GM23338 (cell line): ENCODE measurements at regions not wholly inside any gene's neighbourhood (a gene's known extent, or its start where the extent isn't known, plus 50 kb on each side); places are given as distances from the start of the nearest gene placed in this dataset.

Experiments
- ATAC-seq: fragments of 200-7000 bp; cut with Tn5 transposase; 3 replicates; pipeline ENCODE4 v1.9.1; 2020
- DNase-seq: peaks from one replicate; pipeline ENCODE4 v3.0.0-alpha.2; 2015; ENCODE audit warnings: low spot score
- H2AFZ ChIP-seq: fragments of 200-600 bp; sonication (generic); 2 replicates; pipeline ENCODE4 v1.8.0; 2016; ENCODE audit warnings: antibody characterized with exemption, mild to moderate bottlenecking, moderate library complexity
- H3F3A ChIP-seq: fragments of 200-600 bp; sonication (generic); replicated peaks from 2 replicates; pipeline ENCODE4 v1.8.0; 2017; ENCODE audit warnings: antibody characterized with exemption, mixed run types, low read depth
- H3K27ac ChIP-seq: fragments of 200-600 bp; sonication (generic); 2 replicates; pipeline ENCODE4 v1.6.1; 2016; ENCODE audit warnings: low read depth
- H3K27me3 ChIP-seq: fragments of 200-600 bp; sonication (generic); 2 replicates; pipeline ENCODE4 v1.8.0; 2016; ENCODE audit warnings: mild to moderate bottlenecking, mixed run types, moderate library complexity; ENCODE audit not compliant: insufficient read depth
- H3K36me3 ChIP-seq: fragments of 200-600 bp; sonication (generic); 2 replicates; pipeline ENCODE4 v1.8.0; 2016; ENCODE audit warnings: mild to moderate bottlenecking; ENCODE audit not compliant: insufficient read depth
- H3K4me1 ChIP-seq: fragments of 200-600 bp; sonication (generic); 2 replicates; pipeline ENCODE4 v1.8.0; 2016; ENCODE audit warnings: mild to moderate bottlenecking, moderate library complexity; ENCODE audit not compliant: insufficient read depth
- H3K4me2 ChIP-seq: fragments of 200-600 bp; sonication (generic); 2 replicates; pipeline ENCODE4 v1.7.1; 2017; ENCODE audit warnings: mixed run types
- H3K4me3 ChIP-seq: fragments of 200-600 bp; sonication (generic); 2 replicates; pipeline ENCODE4 v1.6.1; 2016; ENCODE audit warnings: mixed run types
- H3K79me2 ChIP-seq: fragments of 200-600 bp; sonication (generic); replicated peaks from 2 replicates; pipeline ENCODE4 v1.8.0; 2017; ENCODE audit warnings: mild to moderate bottlenecking; ENCODE audit not compliant: insufficient read depth
- H3K9me2 ChIP-seq: fragments of 200-600 bp; sonication (generic); 2 replicates; pipeline ENCODE4 v1.8.0; 2017; ENCODE audit not compliant: insufficient read depth
- H4K20me1 ChIP-seq: fragments of 200-600 bp; sonication (generic); replicated peaks from 2 replicates; pipeline ENCODE4 v1.8.0; 2017; ENCODE audit warnings: mild to moderate bottlenecking; ENCODE audit not compliant: insufficient read depth
- H3K27ac Mint-ChIP-seq: 2 replicates; pipeline ENCODE4 v1.8.0; 2020; ENCODE audit warnings: inconsistent platforms, mild to moderate bottlenecking, moderate library complexity, mixed read lengths
- H3K27me3 Mint-ChIP-seq: 3 replicates; pipeline ENCODE4 v1.8.0; 2022; ENCODE audit warnings: low read depth, mild to moderate bottlenecking, moderate library complexity, mixed read lengths, inconsistent platforms; ENCODE audit not compliant: insufficient read depth, poor library complexity
- H3K36me3 Mint-ChIP-seq: 3 replicates; pipeline ENCODE4 v1.8.0; 2021; ENCODE audit warnings: low read depth, mild to moderate bottlenecking, inconsistent platforms, moderate library complexity, mixed read lengths
- H3K4me1 Mint-ChIP-seq: 3 replicates; pipeline ENCODE4 v1.8.0; 2020; ENCODE audit warnings: mild to moderate bottlenecking, inconsistent platforms, mixed read lengths
- H3K4me3 Mint-ChIP-seq: 3 replicates; pipeline ENCODE4 v1.8.0; 2021; ENCODE audit warnings: moderate library complexity, mild to moderate bottlenecking, inconsistent platforms, mixed read lengths
- H3K9me3 Mint-ChIP-seq: 3 replicates; pipeline ENCODE4 v1.8.0; 2020; ENCODE audit warnings: moderate library complexity, mild to moderate bottlenecking, inconsistent platforms, mixed read lengths
- CREB1 ChIP-seq: fragments of 250-450 bp; sonication (Bioruptor Pico); IDR thresholded peaks from 2 replicates; pipeline ENCODE4 v1.5.0; 2020; ENCODE audit warnings: low read depth, mild to moderate bottlenecking, moderate library complexity
- EZH2phosphoT487 ChIP-seq: fragments of 200-600 bp; sonication (generic); IDR thresholded peaks from one replicate; pipeline ENCODE4 v1.8.1; 2018; ENCODE audit warnings: antibody characterized with exemption; ENCODE audit not compliant: unreplicated experiment
- JUNB ChIP-seq: IDR thresholded peaks from one replicate; pipeline ENCODE4 v1.6.1; 2016; ENCODE audit warnings: antibody characterized with exemption; ENCODE audit not compliant: unreplicated experiment
- STAT1 ChIP-seq: IDR thresholded peaks from one replicate; pipeline ENCODE4 v1.6.1; 2016; ENCODE audit warnings: antibody characterized with exemption; ENCODE audit not compliant: unreplicated experiment
- ZNF462 ChIP-seq: fragments of 250-450 bp; sonication (Bioruptor Pico); IDR thresholded peaks from 2 replicates; pipeline ENCODE4 v1.5.0; 2020; ENCODE audit warnings: mild to moderate bottlenecking, moderate library complexity

GRCh38 chr6:10019851-10020250 is 395.0 kb downstream of the TFAP2A start (continued):
- TF ChIP-seq ZNF462 (no peak), CREB1 (no peak)

- H3K27me3 Mint-ChIP-seq, result peaks cover 1% of the 10 kb centered on the region
- H3K4me3 Mint-ChIP-seq, result no peak overlapping the region
- no peak overlapping the region for H3K27ac Mint-ChIP-seq
- Histone ChIP-seq H3K27ac (no peak overlapping the region), H3K79me2 (no peaks in the 10 kb centered on the region), H3F3A (no peaks in the 10 kb centered on the region), H3K4me1 (no peaks in the 10 kb centered on the region), H2AFZ (no peak overlapping the region), H4K20me1 (no peaks in the 10 kb centered on the region), H3K27me3 (no peaks in the 10 kb centered on the region), H3K4me2 (no peak overlapping the region), H3K36me3 (no peaks in the 10 kb centered on the region; the same call in 1 of the 2 replicates), H3K4me3 (no peak overlapping the region), H3K9me2 (no peaks in the 10 kb centered on the region)
- ATAC-seq (no peak), DNase-seq (no peak)
- peaks cover 6% of the 10 kb centered on the region for H3K36me3 Mint-ChIP-seq
- no peak for TF ChIP-seq JUNB
- no peaks in the 10 kb centered on the region for H3K4me1 Mint-ChIP-seq
- H3K9me3 Mint-ChIP-seq, result peaks cover 13% of the 10 kb centered on the region
Measured at GRCh38 chr6:10014557-10014956, 400.3 kb downstream of the TFAP2A start.

GRCh38 chr6:10000551-10000950 is 414.3 kb downstream of the TFAP2A start:
- H3K4me2 ChIP-seq, result no peak overlapping the region
- H3K36me3 Mint-ChIP-seq, result no peaks in the 10 kb centered on the region
- H3K79me2 ChIP-seq, result no peaks in the 10 kb centered on the region
- H3K4me1 Mint-ChIP-seq, result no peaks in the 10 kb centered on the region
- ATAC-seq, result no peak
- H3K4me1 ChIP-seq, result no peaks in the 10 kb centered on the region
- H3F3A ChIP-seq, result no peaks in the 10 kb centered on the region
- H3K9me3 Mint-ChIP-seq, result no peaks in the 10 kb centered on the region
- no peak overlapping the region for H3K27ac Mint-ChIP-seq
- H3K4me3 Mint-ChIP-seq, result no peak overlapping the region
- DNase-seq, result no peak
- H3K27me3 ChIP-seq, result no peaks in the 10 kb centered on the region
- no peak overlapping the region for H3K27ac ChIP-seq
- no peak overlapping the region for H3K4me3 ChIP-seq
- H4K20me1 ChIP-seq, result no peaks in the 10 kb centered on the region
- H3K27me3 Mint-ChIP-seq, result peaks cover 1% of the 10 kb centered on the region
- H3K9me2 ChIP-seq, result no peaks in the 10 kb centered on the region
- H2AFZ ChIP-seq, result no peak overlapping the region; the same call in 1 of the 2 replicates
- no peaks in the 10 kb centered on the region for H3K36me3 ChIP-seq
- TF ChIP-seq JUNB, result no peak
- TF ChIP-seq EZH2phosphoT487, result no peak
- TF ChIP-seq STAT1, result no peak
- no peak for TF ChIP-seq CREB1
- TF ChIP-seq ZNF462, result no peak
